GM12891 (cell line): ENCODE measurements at regions not wholly inside any gene's neighbourhood (a gene's known extent, or its start where the extent isn't known, plus 50 kb on each side); places are given as distances from the start of the nearest gene placed in this dataset.
"Not testable (repeated sequence)": the region's sequence is repeated elsewhere in the genome, so short reads cannot be mapped to it uniquely, and the experiment has no call there.

Experiments used
- DNase-seq: peaks from one replicate; pipeline ENCODE4 v3.0.0; 2011; ENCODE audit warnings: low spot score; ENCODE audit not compliant: insufficient read length
- FAIRE-seq: peaks from 2 replicates; lab custom pipeline; 2011; peaks lifted over from hg19 to GRCh38; lab: Jason Lieb, UNC
- PAX5 ChIP-seq: IDR thresholded peaks from 2 replicates; pipeline ENCODE4 v1.6.1; 2011; ENCODE audit warnings: low read length, moderate library complexity, mild to moderate bottlenecking; ENCODE audit not compliant: insufficient read depth, severe bottlenecking
- POLR2A ChIP-seq: IDR thresholded peaks from 2 replicates; pipeline ENCODE4 v1.6.1; 2011; ENCODE audit warnings: low read depth, low read length, control low read depth
- POLR2AphosphoS5 ChIP-seq: IDR thresholded peaks from 2 replicates; pipeline ENCODE4 v1.6.1; 2011; ENCODE audit warnings: low read depth, low read length, control low read depth
- POU2F2 ChIP-seq: IDR thresholded peaks from 2 replicates; pipeline ENCODE4 v1.6.1; 2011; ENCODE audit warnings: low read depth, mild to moderate bottlenecking, control low read depth, low read length, moderate library complexity
- SPI1 ChIP-seq: IDR thresholded peaks from 2 replicates; pipeline ENCODE4 v1.6.1; 2011; ENCODE audit warnings: low read depth, low read length, control low read depth
- TAF1 ChIP-seq: IDR thresholded peaks from 2 replicates; pipeline ENCODE4 v1.6.1; 2011; ENCODE audit warnings: low read depth, low read length, control low read depth

- DNase-seq = no peak
- no peak for FAIRE-seq
- TF ChIP-seq SPI1 (no peak), PAX5 (no peak), TAF1 (no peak), POLR2AphosphoS5 (no peak), POLR2A (no peak), POU2F2 (no peak)
Measured at GRCh38 chr9:7500521-7500920, 299.1 kb downstream of the DMAC1 start.

- TF ChIP-seq TAF1 = no peak
- TF ChIP-seq PAX5 = no peak
- no peak for TF ChIP-seq POLR2AphosphoS5
- no peak for TF ChIP-seq POU2F2
- no peak for TF ChIP-seq SPI1
- TF ChIP-seq POLR2A = no peak
- DNase-seq = no peak
- no peak for FAIRE-seq
Measured at GRCh38 chr9:7491641-7492040, 307.9 kb downstream of the DMAC1 start.

- TF ChIP-seq PAX5 (no peak), SPI1 (no peak), TAF1 (no peak), POU2F2 (no peak), POLR2A (no peak), POLR2AphosphoS5 (no peak)
- FAIRE-seq (no peak), DNase-seq (no peak)
Measured at GRCh38 chr9:7490317-7491108, 309.1 kb downstream of the DMAC1 start.

- FAIRE-seq (no peak), DNase-seq (no peak)
- TF ChIP-seq POLR2AphosphoS5 (no peak), POU2F2 (no peak), PAX5 (no peak), POLR2A (no peak), SPI1 (no peak), TAF1 (no peak)
Measured at GRCh38 chr9:7489036-7489435, 310.5 kb downstream of the DMAC1 start.

- not testable (repeated sequence) for FAIRE-seq, DNase-seq
Measured at GRCh38 chr9:7484014-7484413, 315.6 kb downstream of the DMAC1 start.

- DNase-seq (no peak), FAIRE-seq (no peak)
- no peak for TF ChIP-seq POU2F2
Measured at GRCh38 chr9:7481570-7481969, 318.0 kb downstream of the DMAC1 start.

GRCh38 chr9:7479300-7479699 lies 320.3 kb downstream of the DMAC1 start:
- FAIRE-seq (no peak), DNase-seq (no peak)
- no peak for TF ChIP-seq POLR2A
- TF ChIP-seq SPI1 = no peak
- TF ChIP-seq POU2F2 = no peak
- TF ChIP-seq TAF1 = no peak
- no peak for TF ChIP-seq POLR2AphosphoS5
- no peak for TF ChIP-seq PAX5

- TF ChIP-seq SPI1 = no peak
- no peak for TF ChIP-seq TAF1
- no peak for TF ChIP-seq POLR2A
- no peak for TF ChIP-seq POU2F2
- no peak for TF ChIP-seq PAX5
- TF ChIP-seq POLR2AphosphoS5 = no peak
- FAIRE-seq (no peak), DNase-seq (no peak)
Measured at GRCh38 chr9:7478646-7479045, 320.9 kb downstream of the DMAC1 start.

GRCh38 chr9:7467186-7467585 lies 332.4 kb downstream of the DMAC1 start:
- TF ChIP-seq SPI1 = no peak
- TF ChIP-seq POLR2AphosphoS5 = no peak
- no peak for TF ChIP-seq POLR2A
- TF ChIP-seq TAF1 = no peak
- no peak for TF ChIP-seq POU2F2
- TF ChIP-seq PAX5 = no peak
- DNase-seq (no peak), FAIRE-seq (no peak)

- FAIRE-seq (no peak), DNase-seq (no peak)
- TF ChIP-seq POLR2A (no peak), POLR2AphosphoS5 (no peak), PAX5 (no peak), POU2F2 (no peak), SPI1 (no peak), TAF1 (no peak)
Measured at GRCh38 chr9:7461791-7462190, 337.8 kb downstream of the DMAC1 start.
